Mammary epithelial cell (primary cell): ENCODE measurements at regions not wholly inside any gene's neighbourhood (a gene's known extent, or its start where the extent isn't known, plus 50 kb on each side); places are given as distances from the start of the nearest gene placed in this dataset.

ENCODE experiments used
- CTCF ChIP-seq, 2 donors: IDR thresholded peaks in 1 of 2; conservative IDR thresholded peaks in 1 of 2; 2 replicates each; pipeline ENCODE4 v1.5.1; 2011 to 2012; ENCODE audit warnings: inconsistent platforms in 2 of 2, low read length in 2 of 2, mild to moderate bottlenecking in 2 of 2, control low read depth in 1 of 2, low read depth in 1 of 2; ENCODE audit not compliant: insufficient read depth in 1 of 2; ENCODE audit errors: extremely low read depth in 1 of 2
- EZH2 ChIP-seq: IDR thresholded peaks from 2 replicates; pipeline ENCODE4 v1.6.1; 2012; ENCODE audit warnings: low read length, inconsistent platforms, borderline replicate concordance

- TF ChIP-seq EZH2 (no peak), CTCF (conservative IDR thresholded peaks at IDR 0.05 in 1 of 2, IDR thresholded peaks at IDR 0.05 in 1 of 2; ENCODE audit: extremely low read depth in 1 of 2, insufficient read depth in 1 of 2, low read depth in 1 of 2, low read length in 2 of 2) (no peak)
Observed at GRCh38 chr3:190926619-190927018, 64.1 kb upstream of the GMNC start.
